ENCODE measurements at regions not wholly inside any gene's neighbourhood (a gene's known extent, or its start where the extent isn't known, plus 50 kb on each side); places are given as distances from the start of the nearest gene placed in this dataset.
"Not testable (repeated sequence)": the region's sequence is repeated elsewhere in the genome, so short reads cannot be mapped to it uniquely, and the experiment has no call there.

DNA sequence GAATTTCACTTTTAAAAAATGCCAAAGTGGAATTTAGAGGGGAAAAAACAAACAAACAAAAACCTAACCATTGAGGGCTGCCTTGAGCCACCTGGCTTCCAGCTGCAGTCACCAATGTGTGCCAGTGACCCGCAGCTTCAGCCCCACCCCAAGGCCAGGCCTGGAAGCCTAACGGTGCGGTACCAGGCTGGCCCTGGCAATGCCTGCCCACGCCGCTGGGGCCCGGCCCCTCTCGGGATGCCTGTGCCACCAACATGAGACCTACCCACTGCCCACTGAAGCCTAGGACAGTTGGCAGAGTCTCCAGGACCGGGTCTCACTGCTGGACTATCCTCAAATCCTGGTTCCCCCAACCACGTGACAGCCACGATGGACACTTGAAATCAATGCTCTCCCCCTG is 96.6 kb downstream of the NCOR2 start:
- intact Hi-C loops (cut with DNase I): no loop called here
- Histone ChIP-seq H3K27me3 (no peaks in the 10 kb centered on the region), H3K9me3 (no peaks in the 10 kb centered on the region), H3K4me3 (no peak overlapping the region), H3K4me1 (peaks cover 0 to 25% (median 18%) of the 10 kb centered on the region in 4 donors), H3K36me3 (peaks cover 8 to 65% (median 35%) of the 10 kb centered on the region in 4 donors), H3K27ac (no peak overlapping the region)
- no peak for DNase-seq
- no peak for TF ChIP-seq POLR2AphosphoS5 (IDR thresholded peaks at IDR 0.05)
- TF ChIP-seq EP300 (IDR thresholded peaks at IDR 0.05): no peak
- TF ChIP-seq POLR2A (IDR thresholded peaks at IDR 0.05): no peak
- TF ChIP-seq, protein P1, sequence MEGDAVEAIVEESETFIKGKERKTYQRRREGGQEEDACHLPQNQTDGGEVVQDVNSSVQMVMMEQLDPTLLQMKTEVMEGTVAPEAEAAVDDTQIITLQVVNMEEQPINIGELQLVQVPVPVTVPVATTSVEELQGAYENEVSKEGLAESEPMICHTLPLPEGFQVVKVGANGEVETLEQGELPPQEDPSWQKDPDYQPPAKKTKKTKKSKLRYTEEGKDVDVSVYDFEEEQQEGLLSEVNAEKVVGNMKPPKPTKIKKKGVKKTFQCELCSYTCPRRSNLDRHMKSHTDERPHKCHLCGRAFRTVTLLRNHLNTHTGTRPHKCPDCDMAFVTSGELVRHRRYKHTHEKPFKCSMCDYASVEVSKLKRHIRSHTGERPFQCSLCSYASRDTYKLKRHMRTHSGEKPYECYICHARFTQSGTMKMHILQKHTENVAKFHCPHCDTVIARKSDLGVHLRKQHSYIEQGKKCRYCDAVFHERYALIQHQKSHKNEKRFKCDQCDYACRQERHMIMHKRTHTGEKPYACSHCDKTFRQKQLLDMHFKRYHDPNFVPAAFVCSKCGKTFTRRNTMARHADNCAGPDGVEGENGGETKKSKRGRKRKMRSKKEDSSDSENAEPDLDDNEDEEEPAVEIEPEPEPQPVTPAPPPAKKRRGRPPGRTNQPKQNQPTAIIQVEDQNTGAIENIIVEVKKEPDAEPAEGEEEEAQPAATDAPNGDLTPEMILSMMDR (IDR thresholded peaks at IDR 0.05): no peak
- WGBS, 2 donors: 95 to 96% methylated on average over 10 of the region's 10 CpGs

DNA sequence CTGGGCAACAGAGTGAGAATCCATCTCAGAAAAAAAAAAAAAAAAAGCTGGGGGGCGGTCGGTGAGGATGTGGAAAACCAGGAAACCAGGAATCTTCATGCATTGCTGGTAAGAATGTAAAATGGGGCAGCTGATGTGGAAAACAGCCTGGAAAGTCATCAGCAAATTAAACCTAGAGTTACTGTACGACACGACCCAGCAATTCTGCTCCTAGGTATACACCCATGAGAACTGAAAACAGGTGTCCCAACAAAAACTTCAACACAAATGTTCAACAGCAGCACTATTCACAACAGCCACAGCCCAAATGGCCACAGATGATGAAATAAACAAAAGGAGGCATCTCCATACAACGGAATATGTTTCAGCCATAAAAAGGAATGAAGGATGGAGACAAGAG is 97.3 kb downstream of the NCOR2 start:
- no peak for DNase-seq
- intact Hi-C loops (cut with DNase I): no loop called here
- 96 to 99% methylated on average over 5 of the region's 5 CpGs for WGBS, 2 donors
- no peak overlapping the region for H3K4me3 ChIP-seq
- TF ChIP-seq, protein P1 (IDR thresholded peaks at IDR 0.05): no peak
- TF ChIP-seq POLR2A (IDR thresholded peaks at IDR 0.05) (no peak), EP300 (IDR thresholded peaks at IDR 0.05) (no peak), POLR2AphosphoS5 (IDR thresholded peaks at IDR 0.05) (no peak)
- no peaks in the 10 kb centered on the region for H3K27me3 ChIP-seq
- no peak overlapping the region for H3K27ac ChIP-seq
- H3K9me3 ChIP-seq: no peaks in the 10 kb centered on the region
- H3K4me1 ChIP-seq: peaks cover 0 to 20% (median 11%) of the 10 kb centered on the region in 4 donors
- H3K36me3 ChIP-seq: peaks cover 15 to 69% (median 40%) of the 10 kb centered on the region in 4 donors

DNA sequence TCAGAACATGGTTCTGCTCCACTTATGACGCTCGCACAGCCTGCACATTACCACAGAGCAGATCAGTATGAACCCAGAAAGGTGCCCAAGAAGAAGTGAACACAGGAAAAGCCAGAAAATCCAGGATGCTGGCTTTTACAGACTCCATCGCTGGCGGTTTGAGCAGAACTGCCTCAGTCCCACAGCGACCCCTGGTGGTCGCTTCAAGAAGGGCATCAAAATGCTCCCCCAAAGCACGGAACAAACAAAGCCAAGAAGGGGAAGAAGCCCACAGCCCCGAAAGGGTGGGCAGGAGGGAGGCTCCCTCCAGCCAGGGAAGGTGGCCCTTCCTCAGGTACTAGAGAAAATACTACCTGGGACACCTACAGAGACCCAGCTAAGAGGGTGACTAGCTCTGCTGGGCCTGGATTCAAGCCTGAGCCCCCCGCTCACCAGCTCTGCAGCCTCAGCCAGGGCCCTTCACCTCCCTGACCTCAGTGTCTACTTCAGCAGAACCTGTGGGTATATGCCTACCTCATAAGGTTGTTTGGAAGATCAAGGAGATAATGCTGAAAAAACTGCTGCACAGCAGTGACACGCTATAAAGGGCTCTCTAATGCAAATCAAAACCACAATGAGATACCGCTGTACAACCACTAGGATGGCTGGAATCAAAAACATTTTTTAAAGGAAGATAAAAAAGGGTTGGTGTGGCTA is 98.1 kb downstream of the NCOR2 start:
- Histone ChIP-seq H3K27me3 (no peaks in the 10 kb centered on the region), H3K36me3 (peaks cover 18 to 77% (median 43%) of the 10 kb centered on the region in 4 donors), H3K4me3 (no peak overlapping the region), H3K9me3 (no peaks in the 10 kb centered on the region), H3K27ac (no peak overlapping the region), H3K4me1 (peaks cover 0 to 16% (median 3%) of the 10 kb centered on the region in 4 donors)
- intact Hi-C loops (cut with DNase I): no loop called here
- TF ChIP-seq, protein P1 (IDR thresholded peaks at IDR 0.05): peak in 2 of 4 experiments; percentile 51 to 61
- TF ChIP-seq POLR2A (IDR thresholded peaks at IDR 0.05): no peak
- no peak for TF ChIP-seq EP300 (IDR thresholded peaks at IDR 0.05)
- no peak for TF ChIP-seq POLR2AphosphoS5 (IDR thresholded peaks at IDR 0.05)
- DNase-seq: no peak
- WGBS, 2 donors: 80 to 90% methylated on average over 11 of the region's 11 CpGs

DNA sequence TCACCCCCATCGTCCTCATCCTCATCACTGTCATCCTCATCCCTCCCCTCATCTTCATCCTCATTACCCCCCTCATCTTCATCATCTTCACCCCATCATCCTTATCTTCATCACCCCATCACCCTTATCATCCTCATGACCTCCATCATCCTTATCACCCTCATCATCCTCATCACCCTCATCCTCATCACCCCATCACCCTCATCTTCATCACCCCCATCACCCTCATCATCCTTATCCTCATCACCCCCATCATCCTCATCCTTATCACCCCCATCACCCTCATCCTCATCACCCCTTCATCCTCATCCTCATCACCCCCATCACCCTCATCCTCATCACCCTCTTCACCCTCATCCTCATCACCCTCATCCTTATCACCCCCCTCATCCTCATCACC is 99.9 kb downstream of the NCOR2 start:
- WGBS, 2 donors: 88 to 93% methylated on average over 1 of the region's 1 CpG
- intact Hi-C loops (cut with DNase I); DNase-seq; H3K9me3 ChIP-seq; H3K4me3 ChIP-seq; H3K27me3 ChIP-seq; H3K27ac ChIP-seq: not testable (repeated sequence)
- peaks cover 12 to 73% (median 36%) of the 10 kb centered on the region in 4 donors for H3K36me3 ChIP-seq
- peaks cover 0 to 27% (median 17%) of the 10 kb centered on the region in 4 donors for H3K4me1 ChIP-seq

DNA sequence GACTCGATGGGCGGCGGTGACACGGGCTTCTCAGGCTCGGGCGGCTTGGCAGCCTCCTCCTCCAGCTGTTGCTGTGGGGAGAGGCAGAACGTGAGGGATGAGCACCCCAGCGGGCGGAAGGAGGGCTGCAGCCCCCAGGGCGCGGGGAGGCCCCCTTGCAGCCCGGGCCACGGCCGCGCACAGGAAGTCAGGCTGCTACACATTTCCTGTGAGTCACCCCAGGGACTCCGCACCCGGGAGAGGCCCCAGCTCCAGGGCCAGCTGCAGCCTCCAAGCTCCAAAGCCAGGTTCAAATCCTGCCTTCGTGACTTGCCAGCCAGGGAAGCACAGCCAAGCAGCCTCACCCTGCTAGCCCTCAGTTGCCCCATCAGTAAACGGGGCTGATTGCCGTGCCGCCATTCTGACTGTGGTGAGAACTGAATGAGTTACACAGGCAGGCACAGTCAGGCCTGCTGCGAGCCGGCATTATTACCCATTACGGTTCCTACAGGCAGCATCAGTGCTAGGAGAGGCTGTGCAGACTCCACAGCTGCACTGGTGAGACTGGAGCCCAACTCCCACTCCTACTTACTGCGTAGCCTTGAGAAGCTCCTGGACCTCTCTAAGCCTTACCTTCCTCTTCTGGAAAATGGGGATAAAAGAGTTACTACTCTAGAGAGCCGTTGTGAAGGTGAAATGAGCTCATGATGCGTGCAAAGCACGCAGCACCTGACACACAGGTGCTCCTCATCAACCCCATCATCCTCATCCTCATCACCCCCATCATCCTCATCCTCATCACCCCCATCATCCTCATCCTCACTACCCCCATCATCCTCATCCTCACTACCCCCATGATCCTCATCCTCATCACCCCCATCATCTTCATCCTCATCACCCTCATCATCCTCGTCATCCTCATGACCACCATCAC is 100.9 kb downstream of the NCOR2 start:
- Histone ChIP-seq H3K36me3 (peaks cover 11 to 62% (median 30%) of the 10 kb centered on the region in 4 donors), H3K4me3 (no peak overlapping the region), H3K27ac (peak overlapping the region in 2 of 4 donors; percentile 13 to 16), H3K9me3 (no peaks in the 10 kb centered on the region), H3K27me3 (no peaks in the 10 kb centered on the region), H3K4me1 (peaks cover 0 to 34% (median 23%) of the 10 kb centered on the region in 4 donors)
- 46 to 84% methylated on average over 29 of the region's 29 CpGs for WGBS, 2 donors
- TF ChIP-seq, protein P1 (IDR thresholded peaks at IDR 0.05): no peak
- no peak for TF ChIP-seq POLR2A (IDR thresholded peaks at IDR 0.05)
- TF ChIP-seq EP300 (IDR thresholded peaks at IDR 0.05): no peak
- no peak for TF ChIP-seq POLR2AphosphoS5 (IDR thresholded peaks at IDR 0.05)
- DNase-seq: no peak
- intact Hi-C loops (cut with DNase I): no loop called here
